GM18507 (cell line): ENCODE measurements at regions not wholly inside any gene's neighbourhood (a gene's known extent, or its start where the extent isn't known, plus 50 kb on each side); places are given as distances from the start of the nearest gene placed in this dataset.
"Not testable (repeated sequence)": the region's sequence is repeated elsewhere in the genome, so short reads cannot be mapped to it uniquely, and the experiment has no call there.

Experiments
- DNase-seq: peaks from one replicate; pipeline ENCODE4 v3.0.0; 2011; ENCODE audit warnings: low read depth; ENCODE audit not compliant: insufficient read length; ENCODE audit errors: extremely low spot score
- FAIRE-seq: peaks from 2 replicates; lab custom pipeline; 2011; peaks lifted over from hg19 to GRCh38; lab: Jason Lieb, UNC

- DNase-seq (no peak), FAIRE-seq (no peak)
These were observed 112.5 kb downstream of the EFEMP1 start for GRCh38 chr2:55811048-55811447.

- no peak for FAIRE-seq
- DNase-seq: no peak
These were observed 113.0 kb downstream of the EFEMP1 start for GRCh38 chr2:55810622-55811020.

- no peak for DNase-seq
- FAIRE-seq: no peak
These were observed 113.5 kb downstream of the EFEMP1 start for GRCh38 chr2:55809875-55810621.

GRCh38 chr2:55807900-55808299 is 114.3 kb upstream of the PNPT1 start:
- no peak for DNase-seq

GRCh38 chr2:55805686-55806085 is 112.0 kb upstream of the PNPT1 start:
- DNase-seq (no peak), FAIRE-seq (no peak)

More at GRCh38 chr2:55807900-55808299, 114.3 kb upstream of the PNPT1 start:
- FAIRE-seq: no peak

- no peak for DNase-seq
- FAIRE-seq: no peak
These were observed 110.9 kb upstream of the PNPT1 start for GRCh38 chr2:55804535-55804934.

- FAIRE-seq (no peak), DNase-seq (no peak)
These were observed 108.4 kb upstream of the PNPT1 start for GRCh38 chr2:55802067-55802466.

GRCh38 chr2:55801436-55801835 is 107.8 kb upstream of the PNPT1 start:
- FAIRE-seq (no peak), DNase-seq (no peak)

- DNase-seq, FAIRE-seq: not testable (repeated sequence)
These were observed 106.0 kb upstream of the PNPT1 start for GRCh38 chr2:55799624-55800023.

- DNase-seq (no peak), FAIRE-seq (no peak)
These were observed 102.5 kb upstream of the PNPT1 start for GRCh38 chr2:55796121-55796520.

GRCh38 chr2:55793602-55794001 is 100.0 kb upstream of the PNPT1 start:
- FAIRE-seq, DNase-seq: not testable (repeated sequence)

GRCh38 chr2:55786280-55786679 is 92.6 kb upstream of the PNPT1 start:
- DNase-seq: no peak
- FAIRE-seq: no peak

- DNase-seq, FAIRE-seq: not testable (repeated sequence)
These were observed 90.1 kb upstream of the PNPT1 start for GRCh38 chr2:55783751-55784150.

GRCh38 chr2:55782528-55783173 is 89.0 kb upstream of the PNPT1 start:
- peak; percentile 2 for DNase-seq
- peak; percentile 49 for FAIRE-seq

GRCh38 chr2:55781542-55781941 is 87.9 kb upstream of the PNPT1 start:
- FAIRE-seq (no peak), DNase-seq (no peak)

- no peak for DNase-seq
- FAIRE-seq: peak; percentile 31
These were observed 87.1 kb upstream of the PNPT1 start for GRCh38 chr2:55780697-55781096.

- DNase-seq: no peak
- peak; percentile 78 for FAIRE-seq
These were observed 86.1 kb upstream of the PNPT1 start for GRCh38 chr2:55779459-55780421.

GRCh38 chr2:55776966-55777365 is 83.3 kb upstream of the PNPT1 start:
- no peak for DNase-seq
- FAIRE-seq: no peak

- FAIRE-seq (no peak), DNase-seq (no peak)
These were observed 82.8 kb upstream of the PNPT1 start for GRCh38 chr2:55776479-55776878.

GRCh38 chr2:55775828-55776227 is 82.2 kb upstream of the PNPT1 start:
- DNase-seq: no peak
- no peak for FAIRE-seq
